Gastroesophageal sphincter (tissue), 4 donors: ENCODE measurements at regions not wholly inside any gene's neighbourhood (a gene's known extent, or its start where the extent isn't known, plus 50 kb on each side); places are given as distances from the start of the nearest gene placed in this dataset.

Source experiments
- ATAC-seq: fragments of 150-250 bp; one replicate; pipeline ENCODE4 v1.9.1; 2016; ENCODE audit warnings: mild to moderate bottlenecking, moderate library complexity
- H3K27ac ChIP-seq, 4 donors: fragments of 200-600 bp; sonication (generic) in 3 of 4; 1 replicate in 3 of 4; 2 replicates in 1 of 4; pipeline ENCODE4 v1.5.1; 2016 to 2019
- H3K27me3 ChIP-seq: fragments of 200-600 bp; sonication (generic); one replicate; pipeline ENCODE4 v1.5.1; 2019
- H3K36me3 ChIP-seq, 2 donors: fragments of 200-600 bp; sonication (generic); one replicate each; pipeline ENCODE4 v1.5.1; 2019; ENCODE audit warnings: control low read depth in 1 of 2
- H3K4me1 ChIP-seq, 3 donors: fragments of 200-600 bp; sonication (generic); 1 replicate in 2 of 3; 2 replicates in 1 of 3; pipeline ENCODE4 v1.5.1; 2016 to 2019; ENCODE audit warnings: control low read depth in 2 of 3
- H3K4me3 ChIP-seq, 2 donors: fragments of 200-600 bp; sonication (generic); one replicate each; pipeline ENCODE4 v1.5.1; 2019; ENCODE audit warnings: mild to moderate bottlenecking in 1 of 2, moderate library complexity in 1 of 2
- H3K9me3 ChIP-seq, 3 donors: fragments of 200-600 bp; sonication (generic); one replicate each; pipeline ENCODE4 v1.5.1; 2017 to 2019; ENCODE audit warnings: control low read depth in 2 of 3
- EP300 ChIP-seq: sonication (generic); formaldehyde crosslinking; IDR thresholded peaks from one replicate; pipeline ENCODE4 v1.6.1; 2017; ENCODE audit warnings: antibody characterized with exemption, mild to moderate bottlenecking
- POLR2A ChIP-seq, 2 donors: fragments of 450-650 bp; IDR thresholded peaks; one replicate each; pipeline ENCODE4 v1.6.1; 2017; ENCODE audit warnings: antibody characterized with exemption in 2 of 2, mild to moderate bottlenecking in 2 of 2, moderate library complexity in 1 of 2
- POLR2AphosphoS5 ChIP-seq: sonication (generic); formaldehyde crosslinking; IDR thresholded peaks from one replicate; pipeline ENCODE4 v1.6.1; 2017; ENCODE audit warnings: antibody characterized with exemption
- WGBS, 2 donors: methylation state at CpG; one replicate each; pipeline ENCODE4 v1.1.5; 2018; ENCODE audit warnings: low coverage in 1 of 2; 5-methylcytosine and 5-hydroxymethylcytosine counted together
- TF ChIP-seq, protein P1 (sequence below), 4 experiments: fragments of 200-600 bp in 2 of 4; fragments of 450-650 bp in 2 of 4; sonication (generic) in 1 of 4; IDR thresholded peaks; one replicate each; pipeline ENCODE4 v1.5.1; 2017 to 2019; ENCODE audit warnings: antibody characterized with exemption in 4 of 4, mild to moderate bottlenecking in 2 of 4, moderate library complexity in 2 of 4

DNA sequence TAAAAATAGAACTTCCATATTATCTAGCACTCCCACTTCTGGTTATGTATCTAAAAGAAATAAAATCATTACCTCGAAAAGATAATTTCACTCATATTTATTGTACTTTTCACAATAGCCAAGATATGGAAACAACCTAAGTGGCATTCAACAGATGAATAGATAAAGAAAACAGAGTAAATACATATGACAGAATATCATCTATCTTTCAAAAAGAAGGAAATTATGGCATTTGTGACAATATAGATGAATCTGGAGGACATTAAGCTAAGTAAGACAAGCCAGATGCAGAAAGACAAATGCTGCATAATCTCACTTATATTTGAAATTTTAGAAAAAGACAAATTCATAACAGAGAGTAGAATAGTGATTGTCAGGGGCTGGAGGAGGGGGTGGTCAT is 590.0 kb upstream of the ANO3 start:
- no peak for TF ChIP-seq EP300
- no peak for TF ChIP-seq POLR2AphosphoS5
- TF ChIP-seq, protein P1, sequence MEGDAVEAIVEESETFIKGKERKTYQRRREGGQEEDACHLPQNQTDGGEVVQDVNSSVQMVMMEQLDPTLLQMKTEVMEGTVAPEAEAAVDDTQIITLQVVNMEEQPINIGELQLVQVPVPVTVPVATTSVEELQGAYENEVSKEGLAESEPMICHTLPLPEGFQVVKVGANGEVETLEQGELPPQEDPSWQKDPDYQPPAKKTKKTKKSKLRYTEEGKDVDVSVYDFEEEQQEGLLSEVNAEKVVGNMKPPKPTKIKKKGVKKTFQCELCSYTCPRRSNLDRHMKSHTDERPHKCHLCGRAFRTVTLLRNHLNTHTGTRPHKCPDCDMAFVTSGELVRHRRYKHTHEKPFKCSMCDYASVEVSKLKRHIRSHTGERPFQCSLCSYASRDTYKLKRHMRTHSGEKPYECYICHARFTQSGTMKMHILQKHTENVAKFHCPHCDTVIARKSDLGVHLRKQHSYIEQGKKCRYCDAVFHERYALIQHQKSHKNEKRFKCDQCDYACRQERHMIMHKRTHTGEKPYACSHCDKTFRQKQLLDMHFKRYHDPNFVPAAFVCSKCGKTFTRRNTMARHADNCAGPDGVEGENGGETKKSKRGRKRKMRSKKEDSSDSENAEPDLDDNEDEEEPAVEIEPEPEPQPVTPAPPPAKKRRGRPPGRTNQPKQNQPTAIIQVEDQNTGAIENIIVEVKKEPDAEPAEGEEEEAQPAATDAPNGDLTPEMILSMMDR (IDR thresholded peaks at IDR 0.05), result no peak
- no peak for TF ChIP-seq POLR2A (IDR thresholded peaks at IDR 0.05)
- WGBS, 2 donors, result 0 to 56% methylated on average over 1 of the region's 1 CpG
- no peak overlapping the region for H3K27ac ChIP-seq
- H3K4me3 ChIP-seq, result no peak overlapping the region
- no peaks in the 10 kb centered on the region for H3K9me3 ChIP-seq
- no peaks in the 10 kb centered on the region for H3K4me1 ChIP-seq
- ATAC-seq, result no peak
- H3K36me3 ChIP-seq, result no peaks in the 10 kb centered on the region
- no peaks in the 10 kb centered on the region for H3K27me3 ChIP-seq

DNA sequence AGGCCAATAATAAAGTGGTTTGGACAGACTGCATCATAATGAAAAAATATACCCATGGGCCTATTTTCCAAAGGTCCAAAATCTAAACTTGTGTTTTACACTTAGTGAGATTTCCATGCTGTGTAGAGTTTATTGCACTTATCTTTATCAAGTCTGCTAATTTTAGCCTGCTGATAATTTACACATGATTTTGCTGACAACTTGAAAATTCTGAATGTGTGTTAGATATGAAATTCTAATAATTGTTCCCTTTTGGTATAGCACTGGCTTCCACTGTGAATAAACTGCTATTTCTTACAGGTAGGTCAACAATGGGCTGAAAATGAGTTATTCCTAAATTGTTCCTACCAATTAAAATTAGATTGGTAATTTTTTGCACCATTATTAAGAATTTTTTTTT is 589.1 kb upstream of the ANO3 start:
- H3K4me3 ChIP-seq, result no peak overlapping the region

DNA sequence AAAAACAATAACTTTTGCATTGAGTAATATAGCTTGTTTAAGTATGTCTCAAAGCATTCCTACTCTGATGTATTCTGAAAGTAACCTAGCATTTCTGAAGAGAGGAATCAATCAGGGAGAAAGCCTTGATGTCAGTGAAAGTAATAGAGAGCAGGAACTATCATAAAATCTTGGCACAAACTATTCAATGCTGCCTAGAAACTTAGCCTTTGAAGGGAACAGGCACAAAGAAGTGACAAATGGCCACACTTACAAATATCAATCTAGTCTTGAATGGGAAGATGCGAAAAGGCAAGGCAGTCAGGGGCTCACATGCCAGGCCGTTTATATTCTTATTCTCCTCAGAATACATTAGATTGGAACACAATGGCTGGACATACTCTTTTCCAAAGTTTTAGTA is 576.5 kb upstream of the ANO3 start:
- no peaks in the 10 kb centered on the region for H3K27me3 ChIP-seq
- 21 to 46% methylated on average over 2 of the region's 2 CpGs for WGBS, 2 donors
- no peak overlapping the region for H3K27ac ChIP-seq
- H3K36me3 ChIP-seq, result no peaks in the 10 kb centered on the region
- no peak overlapping the region for H3K4me3 ChIP-seq
- TF ChIP-seq POLR2A (IDR thresholded peaks at IDR 0.05) (no peak), EP300 (no peak), POLR2AphosphoS5 (no peak)
- TF ChIP-seq, protein P1 (IDR thresholded peaks at IDR 0.05), result no peak
- no peak for ATAC-seq
- peaks cover 0 to 8% (median 0%) of the 10 kb centered on the region in 3 donors for H3K9me3 ChIP-seq
- no peaks in the 10 kb centered on the region for H3K4me1 ChIP-seq

More for the DNA sequence above, 589.1 kb upstream of the ANO3 start:
- ATAC-seq, result no peak
- no peaks in the 10 kb centered on the region for H3K4me1 ChIP-seq
- TF ChIP-seq, protein P1 (IDR thresholded peaks at IDR 0.05), result no peak
- TF ChIP-seq POLR2A (IDR thresholded peaks at IDR 0.05) (no peak), EP300 (no peak), POLR2AphosphoS5 (no peak)
- no peaks in the 10 kb centered on the region for H3K27me3 ChIP-seq
- no peak overlapping the region for H3K27ac ChIP-seq
- H3K36me3 ChIP-seq, result no peaks in the 10 kb centered on the region
- H3K9me3 ChIP-seq, result no peaks in the 10 kb centered on the region

DNA sequence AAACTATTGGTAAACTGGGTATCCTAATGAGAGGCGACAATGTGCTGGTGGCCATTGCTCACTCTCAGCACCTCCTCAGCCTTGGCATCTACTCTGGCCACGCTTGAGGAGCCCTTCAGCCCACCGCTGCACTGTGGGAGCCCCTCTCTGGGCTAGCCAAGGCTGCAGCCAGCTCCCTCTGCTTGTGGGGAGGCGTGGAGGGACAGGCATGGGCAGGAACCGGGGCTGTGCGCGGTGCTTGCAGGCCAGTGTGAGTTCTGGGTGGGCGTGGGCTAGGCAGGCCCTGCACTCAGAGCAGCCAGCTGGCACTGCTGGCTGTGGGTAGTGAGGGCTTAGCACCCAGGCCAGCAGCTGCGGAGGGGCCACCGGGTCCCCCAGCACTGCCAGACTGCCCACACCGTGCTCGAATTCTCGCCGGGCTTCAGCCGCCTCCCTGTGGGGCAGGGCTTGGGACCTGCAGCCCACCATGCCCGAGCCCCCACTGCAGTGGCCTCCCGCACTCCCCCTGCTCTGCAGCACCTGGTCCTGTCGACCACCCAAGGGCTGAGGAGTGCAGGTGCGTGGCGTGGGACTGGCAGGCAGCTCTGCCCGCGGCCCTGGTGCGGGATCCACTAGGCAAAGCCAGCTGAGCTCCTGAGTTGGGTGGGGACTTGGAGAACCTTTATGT is 575.9 kb upstream of the ANO3 start:
- no peak for ATAC-seq
- Histone ChIP-seq H3K27me3 (no peaks in the 10 kb centered on the region), H3K9me3 (peaks cover 0 to 12% (median 0%) of the 10 kb centered on the region in 3 donors), H3K4me1 (no peaks in the 10 kb centered on the region), H3K27ac (no peak overlapping the region), H3K4me3 (no peak overlapping the region), H3K36me3 (no peaks in the 10 kb centered on the region)
- WGBS, 2 donors, result 95% methylated on average over 3 of the region's 23 CpGs; no CpG with 5 or more reads in 1 of the 2 donors
- TF ChIP-seq EP300 (no peak), POLR2A (IDR thresholded peaks at IDR 0.05) (no peak), POLR2AphosphoS5 (no peak)
- TF ChIP-seq, protein P1 (IDR thresholded peaks at IDR 0.05), result no peak

DNA sequence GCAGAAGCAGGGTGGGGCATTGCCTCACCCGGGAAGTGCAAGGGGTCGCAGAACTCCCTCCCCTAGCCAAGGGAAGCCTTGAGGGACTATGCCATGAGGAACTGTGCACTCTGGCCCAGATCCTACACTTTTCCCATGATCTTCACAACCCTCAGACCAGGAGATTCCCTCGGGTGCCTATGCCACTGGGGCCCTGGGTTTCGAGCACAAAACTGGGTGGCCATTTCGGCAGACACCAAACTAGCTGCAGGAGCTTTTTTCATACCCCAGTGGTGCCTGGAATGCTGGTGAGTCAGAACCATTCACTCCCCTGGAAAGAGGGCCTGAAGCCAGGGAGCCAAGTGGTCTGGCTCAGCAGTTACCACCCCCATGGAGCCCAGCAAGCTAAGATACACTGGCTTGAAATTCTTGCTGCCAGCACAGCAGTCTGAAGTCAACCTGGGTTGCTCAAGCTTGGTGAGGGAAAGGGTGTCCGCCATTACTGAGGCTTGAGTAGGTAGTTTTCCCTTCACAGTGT is 573.7 kb upstream of the ANO3 start:
- TF ChIP-seq POLR2AphosphoS5, result no peak
- TF ChIP-seq EP300, result no peak
- no peak for TF ChIP-seq POLR2A (IDR thresholded peaks at IDR 0.05)
- TF ChIP-seq, protein P1 (IDR thresholded peaks at IDR 0.05), result no peak
- Histone ChIP-seq H3K27ac (no peak overlapping the region), H3K4me1 (no peaks in the 10 kb centered on the region), H3K36me3 (no peaks in the 10 kb centered on the region), H3K27me3 (no peaks in the 10 kb centered on the region), H3K4me3 (no peak overlapping the region), H3K9me3 (peaks cover 0 to 18% (median 0%) of the 10 kb centered on the region in 3 donors)
- no peak for ATAC-seq
- 81% methylated on average over 2 of the region's 6 CpGs; no CpG with 5 or more reads in 1 of the 2 donors for WGBS, 2 donors
